SK-N-SH (cell line): ENCODE measurements at regions not wholly inside any gene's neighbourhood (a gene's known extent, or its start where the extent isn't known, plus 50 kb on each side); places are given as distances from the start of the nearest gene placed in this dataset.
A peak's percentile ranks its signal among the peaks of the same experiment; 100 is the strongest.

Experiments
- CTCF ChIA-PET: fragments of 300-600, 350-600 bp; formaldehyde crosslinking; extraction: SDS; loops from one replicate; lab custom pipeline; 2021; lab: Yijun Ruan, JAX
- POLR2A ChIA-PET: fragments of 350-600 bp; sonication (Branson Sonifier 250); formaldehyde crosslinking; extraction: SDS; loops from one replicate; lab custom pipeline; 2020; ENCODE audit warnings: antibody characterized with exemption, inconsistent platforms; lab: Yijun Ruan, JAX
- DNase-seq: peaks from one replicate; pipeline ENCODE4 v3.0.0; 2012
- H2AFZ ChIP-seq: fragments of 200-600 bp; sonication (generic); 2 replicates; pipeline ENCODE4 v1.8.1; 2016; ENCODE audit warnings: antibody characterized with exemption, mild to moderate bottlenecking, low read depth
- H3F3A ChIP-seq: fragments of 200-600 bp; sonication (generic); replicated peaks from 2 replicates; pipeline ENCODE3; 2016; ENCODE audit warnings: antibody characterized with exemption, mild to moderate bottlenecking; ENCODE audit not compliant: insufficient read depth
- H3K27ac ChIP-seq, 2 experiments: fragments of 200-500 bp in 1 of 2; fragments of 200-600 bp in 1 of 2; sonication (Bioruptor generic) in 1 of 2; sonication (generic), shearing (Covaris generic) in 1 of 2; 2 replicates each; pipeline versions ENCODE4 v1.5.1 to v1.6.1; 2014 to 2016; ENCODE audit warnings: low read depth in 2 of 2, inconsistent platforms in 1 of 2, low read length in 1 of 2, mild to moderate bottlenecking in 1 of 2, mixed read lengths in 1 of 2
- H3K27me3 ChIP-seq: fragments of 200-600 bp; sonication (generic), shearing (Covaris generic); 2 replicates; pipeline ENCODE4 v1.6.1; 2016; ENCODE audit warnings: mixed run types; ENCODE audit not compliant: insufficient read depth
- H3K36me3 ChIP-seq, 2 experiments: fragments of 200-500 bp in 1 of 2; fragments of 200-600 bp in 1 of 2; sonication (Bioruptor generic) in 1 of 2; sonication (generic) in 1 of 2; replicated peaks in 1 of 2; 2 replicates each; pipeline versions ENCODE3 to v1.5.1; 2014 to 2016; ENCODE audit warnings: low read length in 1 of 2, mild to moderate bottlenecking in 1 of 2; ENCODE audit not compliant: insufficient read depth in 2 of 2, control insufficient read depth in 1 of 2
- H3K4me1 ChIP-seq, 2 experiments: fragments of 200-500 bp in 1 of 2; fragments of 200-600 bp in 1 of 2; sonication (Bioruptor generic) in 1 of 2; sonication (generic), shearing (Covaris generic) in 1 of 2; 2 replicates each; pipeline versions ENCODE4 v1.5.1 to v1.6.1; 2014 to 2016; ENCODE audit warnings: low read depth in 1 of 2, low read length in 1 of 2, mixed run types in 1 of 2; ENCODE audit not compliant: insufficient read depth in 2 of 2, control insufficient read depth in 1 of 2
- H3K4me2 ChIP-seq: fragments of 200-600 bp; sonication (generic), shearing (Covaris generic); 2 replicates; pipeline ENCODE4 v1.6.1; 2017; ENCODE audit warnings: mixed run types
- H3K4me3 ChIP-seq, 2 experiments: fragments of 200-500 bp in 1 of 2; fragments of 200-600 bp in 1 of 2; sonication (Bioruptor generic) in 1 of 2; sonication (generic), shearing (Covaris generic) in 1 of 2; 2 replicates each; pipeline versions ENCODE4 v1.5.1 to v1.8.1; 2014 to 2016; ENCODE audit warnings: low read depth in 2 of 2, inconsistent platforms in 1 of 2, low read length in 1 of 2, mild to moderate bottlenecking in 1 of 2, mixed read lengths in 1 of 2, moderate library complexity in 1 of 2
- H3K79me2 ChIP-seq: fragments of 200-600 bp; sonication (generic); 2 replicates; pipeline ENCODE4 v1.8.1; 2017; ENCODE audit warnings: mild to moderate bottlenecking; ENCODE audit not compliant: insufficient read depth
- H3K9ac ChIP-seq: fragments of 200-600 bp; sonication (generic); 2 replicates; pipeline ENCODE4 v1.6.1; 2017; ENCODE audit warnings: mixed run types
- H3K9me2 ChIP-seq: fragments of 200-600 bp; sonication (generic); 2 replicates; pipeline ENCODE4 v1.6.1; 2017; ENCODE audit warnings: mixed run types
- H3K9me3 ChIP-seq: fragments of 200-600 bp; sonication (generic); 2 replicates; pipeline ENCODE4 v1.6.1; 2017; ENCODE audit warnings: mixed run types, mild to moderate bottlenecking, moderate library complexity
- H4K20me1 ChIP-seq: fragments of 200-600 bp; sonication (generic); 2 replicates; pipeline ENCODE4 v1.6.1; 2017; ENCODE audit warnings: mild to moderate bottlenecking, mixed run types; ENCODE audit not compliant: insufficient read depth
- MEF2A ChIP-seq: IDR thresholded peaks from 2 replicates; pipeline ENCODE4 v1.4.0; 2012; ENCODE audit warnings: low read depth, borderline replicate concordance
- MXI1 ChIP-seq: IDR thresholded peaks from 2 replicates; pipeline ENCODE4 v1.6.1; 2012; ENCODE audit warnings: mild to moderate bottlenecking, low read depth, low read length, improper control_type of control experiment
- NRF1 ChIP-seq: IDR thresholded peaks from 2 replicates; pipeline ENCODE4 v1.6.1; 2012; ENCODE audit warnings: low read depth, mild to moderate bottlenecking, low read length
- RAD21 ChIP-seq: IDR thresholded peaks from 2 replicates; pipeline ENCODE4 v1.6.1; 2012; ENCODE audit warnings: mild to moderate bottlenecking, low read length
- RFX5 ChIP-seq: IDR thresholded peaks from 2 replicates; pipeline ENCODE4 v1.6.1; 2012; ENCODE audit warnings: mild to moderate bottlenecking, improper control_type of control experiment, low read length
- TEAD4 ChIP-seq: IDR thresholded peaks from 2 replicates; pipeline ENCODE4 v1.4.0; 2012; ENCODE audit warnings: mild to moderate bottlenecking, borderline replicate concordance; ENCODE audit not compliant: insufficient read depth
- USF2 ChIP-seq: fragments of 150-350 bp; IDR thresholded peaks from 2 replicates; pipeline ENCODE4 v1.6.1; 2017; ENCODE audit warnings: antibody characterized with exemption, low read length, low read depth, borderline replicate concordance
- WGBS: methylation state at CpG from one replicate; pipeline ENCODE4 v1.1.6; 2017; ENCODE audit warnings: low lambda C conversion rate; 5-methylcytosine and 5-hydroxymethylcytosine counted together
- TF ChIP-seq, protein P1 (sequence below): IDR thresholded peaks from 2 replicates; pipeline ENCODE4 v1.6.1; 2012; ENCODE audit warnings: mild to moderate bottlenecking, low read depth, low read length, moderate library complexity
- TF ChIP-seq, protein P2 (sequence below): IDR thresholded peaks from 2 replicates; pipeline ENCODE4 v1.4.0; 2012; ENCODE audit warnings: low read depth, borderline replicate concordance

DNA sequence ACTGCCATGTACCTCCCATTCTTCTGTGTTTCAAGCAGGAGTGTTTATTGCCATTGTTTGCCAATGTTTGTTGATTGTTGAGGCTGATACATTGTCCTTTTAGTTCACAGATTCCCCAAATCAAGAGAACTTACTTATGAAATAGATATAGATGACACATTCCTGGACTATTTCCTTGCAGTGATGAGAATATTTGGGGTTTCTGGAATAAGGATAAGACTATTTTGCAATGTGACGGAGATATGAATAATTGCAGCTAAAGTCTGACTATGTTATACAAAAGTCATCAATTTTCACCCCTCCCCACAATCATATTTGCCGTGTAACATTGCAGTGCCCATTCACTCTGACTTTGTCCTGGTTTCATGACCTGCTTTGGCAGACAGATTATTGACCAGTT is 460.8 kb downstream of the CDH10 start:
- H3K27me3 ChIP-seq, result no peaks in the 10 kb centered on the region; the same call in 1 of the 2 replicates
- H4K20me1 ChIP-seq, result no peaks in the 10 kb centered on the region
- TF ChIP-seq RAD21 (no peak), RFX5 (no peak), TEAD4 (no peak)
- TF ChIP-seq, protein P1, sequence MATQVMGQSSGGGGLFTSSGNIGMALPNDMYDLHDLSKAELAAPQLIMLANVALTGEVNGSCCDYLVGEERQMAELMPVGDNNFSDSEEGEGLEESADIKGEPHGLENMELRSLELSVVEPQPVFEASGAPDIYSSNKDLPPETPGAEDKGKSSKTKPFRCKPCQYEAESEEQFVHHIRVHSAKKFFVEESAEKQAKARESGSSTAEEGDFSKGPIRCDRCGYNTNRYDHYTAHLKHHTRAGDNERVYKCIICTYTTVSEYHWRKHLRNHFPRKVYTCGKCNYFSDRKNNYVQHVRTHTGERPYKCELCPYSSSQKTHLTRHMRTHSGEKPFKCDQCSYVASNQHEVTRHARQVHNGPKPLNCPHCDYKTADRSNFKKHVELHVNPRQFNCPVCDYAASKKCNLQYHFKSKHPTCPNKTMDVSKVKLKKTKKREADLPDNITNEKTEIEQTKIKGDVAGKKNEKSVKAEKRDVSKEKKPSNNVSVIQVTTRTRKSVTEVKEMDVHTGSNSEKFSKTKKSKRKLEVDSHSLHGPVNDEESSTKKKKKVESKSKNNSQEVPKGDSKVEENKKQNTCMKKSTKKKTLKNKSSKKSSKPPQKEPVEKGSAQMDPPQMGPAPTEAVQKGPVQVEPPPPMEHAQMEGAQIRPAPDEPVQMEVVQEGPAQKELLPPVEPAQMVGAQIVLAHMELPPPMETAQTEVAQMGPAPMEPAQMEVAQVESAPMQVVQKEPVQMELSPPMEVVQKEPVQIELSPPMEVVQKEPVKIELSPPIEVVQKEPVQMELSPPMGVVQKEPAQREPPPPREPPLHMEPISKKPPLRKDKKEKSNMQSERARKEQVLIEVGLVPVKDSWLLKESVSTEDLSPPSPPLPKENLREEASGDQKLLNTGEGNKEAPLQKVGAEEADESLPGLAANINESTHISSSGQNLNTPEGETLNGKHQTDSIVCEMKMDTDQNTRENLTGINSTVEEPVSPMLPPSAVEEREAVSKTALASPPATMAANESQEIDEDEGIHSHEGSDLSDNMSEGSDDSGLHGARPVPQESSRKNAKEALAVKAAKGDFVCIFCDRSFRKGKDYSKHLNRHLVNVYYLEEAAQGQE, result no peak
- no peak for DNase-seq
- no peaks in the 10 kb centered on the region for H3K36me3 ChIP-seq
- H3K4me3 ChIP-seq, result no peak overlapping the region
- POLR2A ChIA-PET, result no interaction called here
- no peaks in the 10 kb centered on the region for H3K9me2 ChIP-seq
- H2AFZ ChIP-seq, result no peak overlapping the region
- WGBS, result 5% methylated on average over 2 of the region's 2 CpGs
- no peak overlapping the region for H3K9ac ChIP-seq
- H3K27ac ChIP-seq, result no peak overlapping the region
- H3K9me3 ChIP-seq, result no peaks in the 10 kb centered on the region
- no peaks in the 10 kb centered on the region for H3K79me2 ChIP-seq
- no peak overlapping the region for H3K4me2 ChIP-seq
- H3K4me1 ChIP-seq, result no peaks in the 10 kb centered on the region
- CTCF ChIA-PET, result no interaction called here
- H3F3A ChIP-seq, result peaks cover 5% of the 10 kb centered on the region

DNA sequence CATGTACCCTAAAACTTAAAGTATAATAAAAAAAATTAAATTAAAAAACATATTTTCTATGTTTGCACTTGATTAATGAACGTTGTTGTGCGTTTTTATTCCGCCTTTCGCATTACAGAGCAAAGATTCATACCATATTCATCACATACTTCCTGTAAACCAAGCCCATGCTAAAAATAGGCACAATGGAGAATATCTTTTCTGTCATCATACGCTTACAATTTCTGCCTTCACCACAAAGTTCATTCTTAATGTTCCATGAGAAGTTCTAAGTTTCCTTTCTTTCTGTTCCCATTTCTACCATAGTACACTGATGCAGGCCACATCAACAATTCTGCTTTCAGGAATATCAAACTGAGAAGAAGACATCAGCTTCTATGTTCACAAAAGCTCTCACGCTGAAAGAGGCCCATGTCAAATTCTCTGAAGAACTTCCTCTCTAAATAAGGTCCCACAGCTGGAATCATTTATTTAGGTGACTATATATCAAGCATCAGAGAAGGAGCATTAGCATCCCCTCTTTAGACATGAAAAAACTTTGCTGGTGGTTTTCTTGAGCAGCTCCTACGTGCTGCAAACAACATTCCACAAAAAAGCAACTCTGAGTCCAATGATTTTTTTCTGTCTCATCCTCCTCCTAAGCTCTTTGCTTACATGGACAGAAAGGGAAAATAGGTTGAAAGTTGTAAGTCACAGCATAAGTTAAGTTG is 456.4 kb downstream of the CDH10 start:
- 7% methylated on average over 7 of the region's 7 CpGs for WGBS
- Histone ChIP-seq H3K27me3 (no peaks in the 10 kb centered on the region), H3K9me2 (no peaks in the 10 kb centered on the region), H2AFZ (peak overlapping the region; percentile 77; the same call in 1 of the 2 replicates), H3K4me1 (no peaks in the 10 kb centered on the region), H3K9ac (0 out of 2 replicates have a peak overlapping the region, but pooled peaks have one; percentile 5), H3K4me2 (peak overlapping the region; percentile 25; the same call in 1 of the 2 replicates)
- DNase-seq, result no peak
- POLR2A ChIA-PET, result no interaction called here
- TF ChIP-seq MEF2A (0 out of 2 replicates have a peak, but pooled peaks have one; percentile 12), NRF1 (no peak)
- TF ChIP-seq, all 33 proteins: peak for 1
- H3F3A ChIP-seq, result peaks cover 5% of the 10 kb centered on the region
- H3K36me3 ChIP-seq, result no peaks in the 10 kb centered on the region
- no peak overlapping the region for H3K4me3 ChIP-seq
- peak overlapping the region in 1 of 2 experiments; percentile 75; a peak in 2 of 4 replicates for H3K27ac ChIP-seq
- no peaks in the 10 kb centered on the region for H3K9me3 ChIP-seq
- CTCF ChIA-PET, result no interaction called here
- H4K20me1 ChIP-seq, result no peaks in the 10 kb centered on the region
- H3K79me2 ChIP-seq, result no peaks in the 10 kb centered on the region

GRCh38 chr5:24196789-24197188 is 448.0 kb downstream of the CDH10 start:
- no peaks in the 10 kb centered on the region for H3K9me2 ChIP-seq
- H3F3A ChIP-seq, result no peaks in the 10 kb centered on the region
- H3K9ac ChIP-seq, result no peak overlapping the region
- no peaks in the 10 kb centered on the region for H4K20me1 ChIP-seq
- no peak for DNase-seq
- no peaks in the 10 kb centered on the region for H3K9me3 ChIP-seq
- H3K27ac ChIP-seq, result no peak overlapping the region
- H3K4me2 ChIP-seq, result no peak overlapping the region
- CTCF ChIA-PET, result no interaction called here
- H3K36me3 ChIP-seq, result no peaks in the 10 kb centered on the region
- H3K4me3 ChIP-seq, result no peak overlapping the region
- H3K27me3 ChIP-seq, result peaks cover 3% of the 10 kb centered on the region; the same call in 1 of the 2 replicates
- H3K79me2 ChIP-seq, result no peaks in the 10 kb centered on the region
- no peaks in the 10 kb centered on the region for H3K4me1 ChIP-seq
- no peak overlapping the region for H2AFZ ChIP-seq
- 3% methylated on average over 2 of the region's 2 CpGs for WGBS
- POLR2A ChIA-PET, result no interaction called here
- no peak for TF ChIP-seq USF2
- TF ChIP-seq MXI1, result no peak
- TF ChIP-seq, protein P2, sequence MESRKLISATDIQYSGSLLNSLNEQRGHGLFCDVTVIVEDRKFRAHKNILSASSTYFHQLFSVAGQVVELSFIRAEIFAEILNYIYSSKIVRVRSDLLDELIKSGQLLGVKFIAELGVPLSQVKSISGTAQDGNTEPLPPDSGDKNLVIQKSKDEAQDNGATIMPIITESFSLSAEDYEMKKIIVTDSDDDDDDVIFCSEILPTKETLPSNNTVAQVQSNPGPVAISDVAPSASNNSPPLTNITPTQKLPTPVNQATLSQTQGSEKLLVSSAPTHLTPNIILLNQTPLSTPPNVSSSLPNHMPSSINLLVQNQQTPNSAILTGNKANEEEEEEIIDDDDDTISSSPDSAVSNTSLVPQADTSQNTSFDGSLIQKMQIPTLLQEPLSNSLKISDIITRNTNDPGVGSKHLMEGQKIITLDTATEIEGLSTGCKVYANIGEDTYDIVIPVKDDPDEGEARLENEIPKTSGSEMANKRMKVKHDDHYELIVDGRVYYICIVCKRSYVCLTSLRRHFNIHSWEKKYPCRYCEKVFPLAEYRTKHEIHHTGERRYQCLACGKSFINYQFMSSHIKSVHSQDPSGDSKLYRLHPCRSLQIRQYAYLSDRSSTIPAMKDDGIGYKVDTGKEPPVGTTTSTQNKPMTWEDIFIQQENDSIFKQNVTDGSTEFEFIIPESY, result no peak
- no peak for TF ChIP-seq NRF1
